HG03565 (cell line): ENCODE measurements at regions not wholly inside any gene's neighbourhood (a gene's known extent, or its start where the extent isn't known, plus 50 kb on each side); places are given as distances from the start of the nearest gene placed in this dataset.

Source experiments
- ATAC-seq: cut with Tn5 transposase; IDR thresholded peaks from one replicate; pipeline ENCODE4 v1.9.1; 2021; ENCODE audit warnings: mild to moderate bottlenecking, moderate library complexity; ENCODE audit not compliant: unreplicated experiment

- ATAC-seq: no peak
These were observed 196.0 kb upstream of the PAPPA start for GRCh38 chr9:115957585-115957984.

GRCh38 chr9:115964710-115965347 lies 188.8 kb upstream of the PAPPA start:
- no peak for ATAC-seq

- ATAC-seq: no peak
These were observed 186.9 kb upstream of the PAPPA start for GRCh38 chr9:115966660-115967059.

- no peak for ATAC-seq
These were observed 184.5 kb upstream of the PAPPA start for GRCh38 chr9:115969096-115969495.

GRCh38 chr9:115972362-115972761 lies 181.2 kb upstream of the PAPPA start:
- no peak for ATAC-seq

- no peak for ATAC-seq
These were observed 180.6 kb upstream of the PAPPA start for GRCh38 chr9:115972843-115973595.

- ATAC-seq: no peak
These were observed 176.8 kb upstream of the PAPPA start for GRCh38 chr9:115976781-115977180.

GRCh38 chr9:115978091-115978490 lies 175.5 kb upstream of the PAPPA start:
- no peak for ATAC-seq

- no peak for ATAC-seq
These were observed 174.9 kb upstream of the PAPPA start for GRCh38 chr9:115978659-115979096.

- ATAC-seq: no peak
These were observed 173.5 kb upstream of the PAPPA start for GRCh38 chr9:115980054-115980453.

GRCh38 chr9:115980502-115980901 lies 173.1 kb upstream of the PAPPA start:
- ATAC-seq: no peak

- no peak for ATAC-seq
These were observed 172.6 kb upstream of the PAPPA start for GRCh38 chr9:115980976-115981375.

GRCh38 chr9:115983366-115983765 lies 170.2 kb upstream of the PAPPA start:
- ATAC-seq: no peak

GRCh38 chr9:115985657-115986056 lies 167.9 kb upstream of the PAPPA start:
- ATAC-seq: no peak

- ATAC-seq: no peak
These were observed 167.1 kb upstream of the PAPPA start for GRCh38 chr9:115986508-115986907.

- ATAC-seq: no peak
These were observed 164.9 kb upstream of the PAPPA start for GRCh38 chr9:115988701-115989100.

- ATAC-seq: no peak
These were observed 163.8 kb upstream of the PAPPA start for GRCh38 chr9:115989831-115990230.

- ATAC-seq: no peak
These were observed 160.8 kb upstream of the PAPPA start for GRCh38 chr9:115992834-115993233.

GRCh38 chr9:115997923-115998322 lies 155.7 kb upstream of the PAPPA start:
- ATAC-seq: no peak

- ATAC-seq: no peak
These were observed 154.9 kb upstream of the PAPPA start for GRCh38 chr9:115998666-115999065.

- ATAC-seq: no peak
These were observed 154.1 kb upstream of the PAPPA start for GRCh38 chr9:115999498-115999897.

GRCh38 chr9:116000748-116001329 lies 152.8 kb upstream of the PAPPA start:
- no peak for ATAC-seq
